GM20000 (cell line): ENCODE measurements at regions not wholly inside any gene's neighbourhood (a gene's known extent, or its start where the extent isn't known, plus 50 kb on each side); places are given as distances from the start of the nearest gene placed in this dataset.

Experiments
- DNase-seq: peaks from one replicate; pipeline ENCODE4 v3.0.0; 2012; ENCODE audit warnings: low spot score
- TF ChIP-seq, protein P1 (sequence below): IDR thresholded peaks from 2 replicates; pipeline ENCODE4 v1.5.1; 2012; ENCODE audit warnings: mild to moderate bottlenecking, control low read depth; ENCODE audit errors: extremely low read depth, missing control alignments

GRCh38 chr2:117720765-117721164 is 93.7 kb upstream of the DDX18 start:
- TF ChIP-seq, protein P1, sequence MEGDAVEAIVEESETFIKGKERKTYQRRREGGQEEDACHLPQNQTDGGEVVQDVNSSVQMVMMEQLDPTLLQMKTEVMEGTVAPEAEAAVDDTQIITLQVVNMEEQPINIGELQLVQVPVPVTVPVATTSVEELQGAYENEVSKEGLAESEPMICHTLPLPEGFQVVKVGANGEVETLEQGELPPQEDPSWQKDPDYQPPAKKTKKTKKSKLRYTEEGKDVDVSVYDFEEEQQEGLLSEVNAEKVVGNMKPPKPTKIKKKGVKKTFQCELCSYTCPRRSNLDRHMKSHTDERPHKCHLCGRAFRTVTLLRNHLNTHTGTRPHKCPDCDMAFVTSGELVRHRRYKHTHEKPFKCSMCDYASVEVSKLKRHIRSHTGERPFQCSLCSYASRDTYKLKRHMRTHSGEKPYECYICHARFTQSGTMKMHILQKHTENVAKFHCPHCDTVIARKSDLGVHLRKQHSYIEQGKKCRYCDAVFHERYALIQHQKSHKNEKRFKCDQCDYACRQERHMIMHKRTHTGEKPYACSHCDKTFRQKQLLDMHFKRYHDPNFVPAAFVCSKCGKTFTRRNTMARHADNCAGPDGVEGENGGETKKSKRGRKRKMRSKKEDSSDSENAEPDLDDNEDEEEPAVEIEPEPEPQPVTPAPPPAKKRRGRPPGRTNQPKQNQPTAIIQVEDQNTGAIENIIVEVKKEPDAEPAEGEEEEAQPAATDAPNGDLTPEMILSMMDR: no peak
- DNase-seq: no peak

DNA sequence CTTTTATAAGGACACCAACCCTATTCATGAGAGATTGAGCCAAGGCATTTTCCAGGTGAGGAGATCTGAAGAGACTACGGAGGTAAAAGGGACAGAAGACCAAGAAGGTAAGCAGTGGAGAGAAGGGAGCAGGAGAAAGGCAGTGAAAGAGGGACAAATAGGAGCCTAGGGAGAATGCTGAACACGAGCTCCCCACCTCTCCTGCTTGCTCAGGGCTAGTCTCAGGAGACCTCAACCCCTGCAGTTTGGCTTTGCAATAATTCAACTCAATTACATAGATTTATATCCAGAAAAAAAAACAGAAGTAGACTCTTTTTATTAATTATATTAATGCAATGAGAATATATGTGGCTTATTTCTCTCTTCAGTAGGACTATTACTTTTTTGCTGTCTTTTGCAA is 91.0 kb upstream of the DDX18 start:
- DNase-seq: no peak
- TF ChIP-seq, protein P1: no peak

GRCh38 chr2:117723888-117724434 is 90.5 kb upstream of the DDX18 start:
- TF ChIP-seq, protein P1: no peak

GRCh38 chr2:117726747-117727146 is 87.7 kb upstream of the DDX18 start:
- no peak for DNase-seq
- TF ChIP-seq, protein P1: no peak

More at GRCh38 chr2:117723888-117724434, 90.5 kb upstream of the DDX18 start:
- no peak for DNase-seq

DNA sequence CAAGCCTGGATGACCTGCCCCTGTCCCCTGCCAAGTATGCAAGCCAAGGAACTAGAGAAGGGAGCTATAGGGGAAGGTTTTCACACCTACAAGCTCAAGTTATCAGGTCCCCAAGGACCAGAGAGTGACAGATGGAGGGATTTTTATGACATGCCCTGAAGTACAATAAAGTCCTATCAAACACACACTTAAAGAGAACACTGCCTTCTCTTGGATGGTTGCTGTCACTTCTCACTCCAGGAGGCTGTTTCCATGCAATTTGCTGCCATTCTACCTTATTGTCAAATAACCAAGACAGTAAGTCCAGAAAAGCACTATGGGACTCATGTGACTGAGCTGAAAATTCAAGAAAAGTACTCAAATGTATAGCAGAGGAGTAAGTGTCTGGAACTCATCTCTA is 76.6 kb upstream of the DDX18 start:
- TF ChIP-seq, protein P1: no peak
- no peak for DNase-seq

- no peak for DNase-seq
- TF ChIP-seq, protein P1: no peak
Observed at GRCh38 chr2:117738991-117739839, 75.3 kb upstream of the DDX18 start.

- no peak for DNase-seq
Observed at GRCh38 chr2:117745537-117745936, 69.0 kb upstream of the DDX18 start.

More at GRCh38 chr2:117745537-117745936, 69.0 kb upstream of the DDX18 start:
- TF ChIP-seq, protein P1: no peak
